Gastrocnemius medialis (tissue), 4 donors: ENCODE measurements at regions not wholly inside any gene's neighbourhood (a gene's known extent, or its start where the extent isn't known, plus 50 kb on each side); places are given as distances from the start of the nearest gene placed in this dataset.

Experiments
- ATAC-seq, 2 donors: fragments of 150-250 bp; one replicate each; pipeline ENCODE4 v1.9.1; 2016
- DNase-seq, 2 donors: peaks; one replicate each; pipeline ENCODE4 v3.0.0-alpha.2; 2019
- H3K27ac ChIP-seq, 4 donors: fragments of 200-600 bp; sonication (generic); 1 replicate in 1 of 4; 2 replicates in 3 of 4; pipeline ENCODE4 v1.5.1; 2016 to 2018; ENCODE audit warnings: mild to moderate bottlenecking in 2 of 4, moderate library complexity in 1 of 4
- H3K27me3 ChIP-seq, 3 donors: fragments of 200-600 bp; sonication (generic) in 2 of 3; 1 replicate in 1 of 3; 2 replicates in 2 of 3; pipeline versions ENCODE4 v1.5.1 to v1.6.0; 2016 to 2019; ENCODE audit warnings: mild to moderate bottlenecking in 1 of 3, moderate library complexity in 1 of 3
- H3K36me3 ChIP-seq, 2 donors: fragments of 200-600 bp; sonication (generic) in 1 of 2; one replicate each; pipeline ENCODE4 v1.5.1; 2017 to 2018
- H3K4me1 ChIP-seq, 2 donors: fragments of 200-600 bp; sonication (generic) in 1 of 2; one replicate each; pipeline ENCODE4 v1.5.1; 2016 to 2017; ENCODE audit warnings: mild to moderate bottlenecking in 2 of 2
- H3K4me3 ChIP-seq, 4 donors: fragments of 200-600 bp; sonication (generic) in 3 of 4; 1 replicate in 1 of 4; 2 replicates in 3 of 4; pipeline ENCODE4 v1.5.1; 2016 to 2019; ENCODE audit warnings: mild to moderate bottlenecking in 2 of 4
- H3K9me3 ChIP-seq, 3 donors: fragments of 200-600 bp; sonication (generic) in 2 of 3; 1 replicate in 1 of 3; 2 replicates in 2 of 3; pipeline ENCODE4 v1.5.1; 2016 to 2019
- POLR2A ChIP-seq, 2 donors: fragments of 450-650 bp; IDR thresholded peaks; one replicate each; pipeline ENCODE4 v1.6.1; 2017; ENCODE audit warnings: antibody characterized with exemption in 2 of 2, mild to moderate bottlenecking in 2 of 2, moderate library complexity in 2 of 2
- in situ Hi-C, 4 donors: fragments of 200-750 bp; cut with MboI; loops; one replicate each; pipeline versions ENCODE4 v1.15.0 to v1.8.0; 2017; ENCODE audit warnings: low sequenced_read_pairs in 4 of 4
- intact Hi-C: fragments of 100-400 bp; cut with DNase I; formaldehyde crosslinking; loops from one replicate; pipeline ENCODE4 v1.15.1; 2023; ENCODE audit warnings: low total_unique reads
- TF ChIP-seq, protein P1 (sequence below), 5 experiments: fragments of 450-650 bp in 3 of 5; fragments of 200-600 bp in 2 of 5; sonication (generic) in 2 of 5; IDR thresholded peaks in 4 of 5; conservative IDR thresholded peaks in 1 of 5; 1 replicate in 4 of 5; 2 replicates in 1 of 5; pipeline ENCODE4 v1.5.1; 2016 to 2019; ENCODE audit warnings: antibody characterized with exemption in 5 of 5, mild to moderate bottlenecking in 3 of 5, moderate library complexity in 3 of 5

DNA sequence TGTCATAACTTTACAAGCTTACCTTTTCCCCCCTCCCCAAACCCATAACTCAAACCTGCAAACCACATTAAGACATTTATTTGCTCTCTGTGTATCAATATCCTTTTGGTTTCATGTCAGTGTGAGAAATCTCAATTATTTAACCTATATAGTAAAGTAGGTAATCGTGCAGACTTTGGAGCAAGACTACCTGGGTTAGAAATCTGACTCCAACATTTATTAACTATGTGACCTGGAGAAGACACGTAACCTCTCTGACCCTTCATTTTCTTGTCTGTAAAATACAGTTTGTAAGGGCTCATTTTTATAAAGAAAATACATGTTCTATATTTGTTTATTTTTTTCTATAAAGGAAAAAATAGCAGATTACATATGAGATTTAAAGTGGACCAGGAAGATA is 448.9 kb upstream of the MANEA start:
- H3K27ac ChIP-seq, result no peak overlapping the region

DNA sequence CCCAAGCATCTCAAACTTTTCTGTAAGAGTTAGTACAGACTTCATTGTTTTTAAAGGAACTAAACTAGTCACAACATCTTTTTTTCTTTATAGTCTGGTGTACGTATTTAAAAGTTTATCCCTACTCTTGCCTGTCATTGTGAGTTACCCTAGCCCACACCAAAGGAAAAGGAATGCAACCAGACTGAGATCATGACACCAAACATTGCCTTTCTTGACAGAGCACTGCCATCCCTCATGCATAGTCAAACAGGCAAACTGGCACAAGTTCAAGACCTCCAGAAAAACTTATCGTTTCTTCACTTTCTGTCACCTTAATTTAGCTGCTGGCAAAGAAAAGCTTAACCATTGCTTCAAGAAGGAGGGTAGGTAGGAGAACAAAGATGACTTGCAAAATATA is 448.4 kb upstream of the MANEA start:
- H3K4me1 ChIP-seq, result no peaks in the 10 kb centered on the region
- no peaks in the 10 kb centered on the region for H3K36me3 ChIP-seq
- no peak overlapping the region for H3K27ac ChIP-seq
- in situ Hi-C loops (no loop called here), intact Hi-C loops (no loop called here)
- no peak for ATAC-seq
- no peaks in the 10 kb centered on the region for H3K9me3 ChIP-seq
- no peaks in the 10 kb centered on the region for H3K27me3 ChIP-seq
- TF ChIP-seq, protein P1, sequence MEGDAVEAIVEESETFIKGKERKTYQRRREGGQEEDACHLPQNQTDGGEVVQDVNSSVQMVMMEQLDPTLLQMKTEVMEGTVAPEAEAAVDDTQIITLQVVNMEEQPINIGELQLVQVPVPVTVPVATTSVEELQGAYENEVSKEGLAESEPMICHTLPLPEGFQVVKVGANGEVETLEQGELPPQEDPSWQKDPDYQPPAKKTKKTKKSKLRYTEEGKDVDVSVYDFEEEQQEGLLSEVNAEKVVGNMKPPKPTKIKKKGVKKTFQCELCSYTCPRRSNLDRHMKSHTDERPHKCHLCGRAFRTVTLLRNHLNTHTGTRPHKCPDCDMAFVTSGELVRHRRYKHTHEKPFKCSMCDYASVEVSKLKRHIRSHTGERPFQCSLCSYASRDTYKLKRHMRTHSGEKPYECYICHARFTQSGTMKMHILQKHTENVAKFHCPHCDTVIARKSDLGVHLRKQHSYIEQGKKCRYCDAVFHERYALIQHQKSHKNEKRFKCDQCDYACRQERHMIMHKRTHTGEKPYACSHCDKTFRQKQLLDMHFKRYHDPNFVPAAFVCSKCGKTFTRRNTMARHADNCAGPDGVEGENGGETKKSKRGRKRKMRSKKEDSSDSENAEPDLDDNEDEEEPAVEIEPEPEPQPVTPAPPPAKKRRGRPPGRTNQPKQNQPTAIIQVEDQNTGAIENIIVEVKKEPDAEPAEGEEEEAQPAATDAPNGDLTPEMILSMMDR (IDR thresholded peaks at IDR 0.05 in 4 of 5, conservative IDR thresholded peaks at IDR 0.05 in 1 of 5), result no peak
- no peak for TF ChIP-seq POLR2A (IDR thresholded peaks at IDR 0.05)
- DNase-seq, result no peak
- no peak overlapping the region for H3K4me3 ChIP-seq

More for the DNA sequence above, 448.9 kb upstream of the MANEA start:
- DNase-seq (no peak), ATAC-seq (no peak)
- Histone ChIP-seq H3K4me1 (no peaks in the 10 kb centered on the region), H3K36me3 (no peaks in the 10 kb centered on the region), H3K4me3 (no peak overlapping the region), H3K9me3 (no peaks in the 10 kb centered on the region), H3K27me3 (no peaks in the 10 kb centered on the region)
- no peak for TF ChIP-seq POLR2A (IDR thresholded peaks at IDR 0.05)
- in situ Hi-C loops (no loop called here), intact Hi-C loops (no loop called here)

DNA sequence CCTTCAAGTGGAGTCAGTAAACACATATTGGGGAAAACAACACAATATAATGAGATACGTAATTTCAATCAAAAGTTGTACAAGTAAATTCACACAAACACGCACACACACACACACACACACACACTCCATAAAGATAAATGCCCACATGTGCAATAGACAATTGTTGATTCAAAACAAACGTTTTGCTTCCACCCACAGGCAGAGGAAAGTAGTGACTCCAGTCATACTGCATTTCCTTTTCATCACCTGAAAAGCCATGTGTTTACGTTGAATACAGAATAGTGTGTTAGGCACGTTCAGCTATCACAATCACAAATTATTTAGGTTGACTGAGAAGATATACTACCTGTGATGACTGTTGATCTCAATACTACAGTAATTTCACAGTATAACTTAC is 443.8 kb upstream of the MANEA start:
- Histone ChIP-seq H3K27ac (no peak overlapping the region), H3K4me1 (no peaks in the 10 kb centered on the region), H3K9me3 (no peaks in the 10 kb centered on the region), H3K27me3 (no peaks in the 10 kb centered on the region), H3K4me3 (no peak overlapping the region), H3K36me3 (no peaks in the 10 kb centered on the region)
- DNase-seq, result no peak
- intact Hi-C loops (no loop called here), in situ Hi-C loops (no loop called here)
- TF ChIP-seq, protein P1 (IDR thresholded peaks at IDR 0.05 in 4 of 5, conservative IDR thresholded peaks at IDR 0.05 in 1 of 5), result no peak
- no peak for TF ChIP-seq POLR2A (IDR thresholded peaks at IDR 0.05)
- ATAC-seq, result no peak

DNA sequence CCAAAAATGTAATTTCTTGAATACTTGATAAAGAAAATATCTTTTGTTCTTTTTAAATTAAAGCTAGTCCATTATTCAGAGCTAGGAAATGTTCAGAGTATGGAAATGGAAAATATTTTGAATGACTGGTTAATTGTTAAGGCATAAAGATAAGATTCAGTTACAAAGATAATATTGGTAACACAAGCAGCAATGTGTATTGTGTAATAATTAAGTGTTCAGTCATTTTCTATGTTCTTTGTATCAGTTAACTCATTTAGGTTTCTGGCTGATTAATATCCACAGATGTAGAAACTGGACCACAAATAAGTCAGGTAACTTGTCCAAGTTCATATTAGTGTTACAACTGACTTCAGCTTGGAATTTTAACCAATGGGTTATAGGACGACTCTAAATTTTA is 442.2 kb upstream of the MANEA start:
- H3K36me3 ChIP-seq, result no peaks in the 10 kb centered on the region
- intact Hi-C loops, result no loop called here
- no peaks in the 10 kb centered on the region for H3K27me3 ChIP-seq
- ATAC-seq (no peak), DNase-seq (no peak)
- no peak overlapping the region for H3K27ac ChIP-seq
- TF ChIP-seq POLR2A (IDR thresholded peaks at IDR 0.05), result no peak
- TF ChIP-seq, protein P1 (IDR thresholded peaks at IDR 0.05 in 4 of 5, conservative IDR thresholded peaks at IDR 0.05 in 1 of 5), result no peak
- in situ Hi-C loops, result no loop called here
- no peaks in the 10 kb centered on the region for H3K9me3 ChIP-seq
- H3K4me1 ChIP-seq, result no peaks in the 10 kb centered on the region
- no peak overlapping the region for H3K4me3 ChIP-seq

DNA sequence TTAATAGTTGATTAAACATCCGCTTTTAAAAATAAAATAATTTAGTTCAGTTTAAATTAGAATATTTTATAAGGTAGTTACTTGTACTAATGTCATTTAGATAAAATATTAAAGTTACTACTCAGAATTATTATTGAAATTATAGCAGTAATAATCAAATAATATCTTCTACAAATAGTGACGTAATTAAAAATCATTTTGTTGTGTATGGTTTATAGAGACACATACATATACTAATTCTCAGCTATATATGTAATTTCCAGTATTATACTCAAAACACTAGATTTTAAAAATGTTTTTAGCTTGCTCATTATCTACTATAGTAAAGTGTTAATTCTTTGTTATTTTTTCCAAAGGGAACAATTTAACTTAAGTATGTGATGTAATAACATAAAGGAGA is 435.2 kb upstream of the MANEA start:
- in situ Hi-C loops (no loop called here), intact Hi-C loops (no loop called here)
- Histone ChIP-seq H3K27ac (no peak overlapping the region), H3K4me3 (no peak overlapping the region), H3K27me3 (no peaks in the 10 kb centered on the region), H3K4me1 (no peaks in the 10 kb centered on the region), H3K36me3 (no peaks in the 10 kb centered on the region), H3K9me3 (no peaks in the 10 kb centered on the region)
- no peak for TF ChIP-seq POLR2A (IDR thresholded peaks at IDR 0.05)
- TF ChIP-seq, protein P1 (IDR thresholded peaks at IDR 0.05 in 4 of 5, conservative IDR thresholded peaks at IDR 0.05 in 1 of 5), result no peak
- no peak for DNase-seq
- no peak for ATAC-seq
